ENCODE measurements at regions not wholly inside any gene's neighbourhood (a gene's known extent, or its start where the extent isn't known, plus 50 kb on each side); places are given as distances from the start of the nearest gene placed in this dataset.
"Not testable (repeated sequence)": the region's sequence is repeated elsewhere in the genome, so short reads cannot be mapped to it uniquely, and the experiment has no call there.

- no peak for DNase-seq (ENCODE audit: low read depth)
These were observed 206.1 kb upstream of the PRDM1 start for GRCh38 chr6:105880030-105880492.

DNA sequence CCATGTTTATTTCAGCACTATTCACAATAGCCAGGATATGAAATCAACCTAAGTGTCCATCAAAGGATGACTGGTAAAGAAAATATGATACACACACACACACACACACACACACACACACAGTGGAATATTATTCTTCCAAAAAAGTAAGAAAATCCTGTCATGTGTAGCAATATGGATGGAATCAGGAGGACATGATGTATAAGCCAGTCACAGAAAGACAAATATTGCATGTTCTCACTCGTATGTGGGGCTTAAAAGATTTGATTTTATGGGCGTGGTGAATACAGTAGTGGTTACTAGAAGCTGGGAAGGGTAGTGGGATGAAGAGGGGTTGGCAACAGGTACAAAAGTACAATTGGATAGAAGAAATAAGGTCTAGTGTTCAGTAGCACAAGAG lies 207.0 kb upstream of the PRDM1 start:
- DNase-seq (ENCODE audit: low read depth) = no peak

- no peak for DNase-seq (ENCODE audit: low read depth)
These were observed 210.0 kb upstream of the PRDM1 start for GRCh38 chr6:105875974-105876640.

GRCh38 chr6:105874835-105875626 lies 211.1 kb upstream of the PRDM1 start:
- no peak for DNase-seq (ENCODE audit: low read depth)

GRCh38 chr6:105873799-105874198 lies 212.3 kb upstream of the PRDM1 start:
- DNase-seq (ENCODE audit: low read depth) = no peak

DNA sequence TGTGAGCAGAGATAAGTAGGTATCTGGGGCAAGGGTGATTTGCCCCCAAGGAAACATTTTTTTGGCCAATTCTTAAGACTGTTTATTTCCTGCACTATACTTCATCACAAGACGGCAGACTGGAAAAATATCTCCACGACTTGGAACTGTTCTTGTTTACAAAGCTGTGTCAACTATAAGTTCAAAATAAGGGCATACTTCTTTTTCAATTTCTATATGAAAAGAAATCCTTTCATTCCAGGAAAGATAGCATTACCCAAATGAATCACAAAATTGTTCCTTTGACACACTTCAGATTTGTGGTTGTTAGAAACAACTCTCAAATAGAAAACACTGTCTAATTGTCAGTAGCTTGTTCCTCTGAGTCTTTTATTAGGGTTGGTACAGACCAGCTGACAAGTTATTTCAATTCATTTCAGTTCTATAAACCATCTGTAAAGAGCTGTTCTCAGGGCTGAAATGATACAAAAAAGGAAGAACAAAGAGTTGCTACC lies 212.9 kb upstream of the PRDM1 start:
- DNase-seq (ENCODE audit: low read depth) = no peak

DNA sequence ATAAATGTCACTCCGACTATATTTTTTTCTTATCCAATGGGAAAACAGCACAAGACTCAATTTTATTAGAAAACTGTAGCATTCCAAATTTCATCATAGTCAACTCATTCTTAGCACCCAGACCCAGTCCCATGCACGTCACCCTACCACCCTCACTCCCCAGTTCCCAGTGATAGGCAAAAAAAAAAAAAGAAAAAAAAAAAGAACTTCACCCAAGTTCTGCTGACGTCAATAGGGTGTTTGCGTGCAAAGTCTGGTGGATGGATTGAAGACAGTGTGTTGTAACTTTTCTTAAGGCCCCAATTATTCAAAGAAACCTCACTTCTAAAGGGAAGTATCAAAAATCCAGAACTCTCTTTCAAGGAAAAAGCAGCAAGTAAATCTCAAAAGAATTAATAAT lies 213.9 kb upstream of the PRDM1 start:
- no peak for DNase-seq (ENCODE audit: low read depth)

DNA sequence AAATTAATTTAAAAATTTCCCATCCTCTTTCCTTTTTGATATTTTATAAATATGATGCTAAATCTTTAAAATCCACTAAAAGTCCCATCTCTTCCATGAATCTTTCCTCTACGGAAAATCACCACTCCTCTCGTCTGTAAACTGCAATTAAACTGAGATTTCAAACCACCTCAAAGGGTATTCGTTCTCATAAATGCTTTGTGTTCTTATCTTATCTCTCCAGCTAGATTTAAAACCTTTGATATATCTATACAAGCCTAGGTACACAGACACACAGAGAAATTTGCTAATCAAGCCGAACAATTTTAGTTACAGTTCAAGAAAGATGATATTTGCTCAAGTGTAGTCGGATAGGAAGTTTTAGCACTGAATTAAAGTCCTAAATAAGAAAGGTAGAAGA lies 214.6 kb upstream of the PRDM1 start:
- DNase-seq (ENCODE audit: low read depth) = no peak

DNA sequence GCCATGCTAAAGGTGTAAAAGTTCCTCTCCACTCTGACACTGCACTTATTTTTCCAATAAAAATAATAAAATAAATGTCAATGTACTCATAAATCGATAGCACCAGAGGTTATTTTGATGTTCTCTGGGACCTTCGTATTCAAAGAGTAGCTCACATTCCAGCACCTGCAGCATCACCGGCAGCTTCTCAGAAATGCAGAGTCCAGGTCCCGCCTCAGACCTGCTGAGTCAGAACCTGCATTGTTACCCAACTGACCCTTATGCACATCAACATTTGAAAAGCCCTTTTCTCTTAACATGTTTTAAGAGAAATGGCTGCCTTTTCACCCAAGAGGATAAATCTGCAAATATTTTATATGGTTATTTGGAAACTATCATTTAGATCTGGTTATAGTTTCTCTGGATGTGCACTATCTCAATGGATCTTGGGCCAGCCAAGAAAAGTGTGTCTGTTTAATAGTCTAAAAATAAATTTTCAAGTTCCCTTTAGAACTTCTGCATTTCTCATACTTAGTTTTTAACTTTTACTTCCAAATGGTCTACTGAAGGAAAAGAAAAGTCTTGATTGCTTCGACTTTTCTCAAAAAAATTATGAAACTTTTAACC lies 216.2 kb upstream of the PRDM1 start:
- DNase-seq (ENCODE audit: low read depth) = no peak

GRCh38 chr6:105868823-105869460 lies 217.2 kb upstream of the PRDM1 start:
- DNase-seq (ENCODE audit: low read depth) = no peak

DNA sequence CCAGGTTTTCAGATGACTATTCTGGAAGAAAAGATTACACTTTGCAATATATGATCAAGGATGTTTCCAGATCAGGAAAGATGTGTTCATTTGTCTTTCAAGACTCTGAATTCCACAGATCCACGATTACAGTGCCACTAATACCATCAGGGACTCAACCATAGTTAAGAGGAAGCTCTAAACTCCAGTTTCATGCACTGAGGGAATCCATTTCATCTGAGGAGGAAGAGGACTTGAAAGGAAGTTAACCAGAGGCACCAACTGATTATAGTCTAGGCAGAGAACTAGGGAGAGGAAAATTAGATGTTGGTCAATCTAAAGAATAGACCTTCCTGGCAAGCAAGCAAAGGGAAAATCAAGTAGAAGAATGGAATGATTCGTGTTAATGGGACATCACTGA lies 218.3 kb upstream of the PRDM1 start:
- no peak for DNase-seq (ENCODE audit: low read depth)

DNA sequence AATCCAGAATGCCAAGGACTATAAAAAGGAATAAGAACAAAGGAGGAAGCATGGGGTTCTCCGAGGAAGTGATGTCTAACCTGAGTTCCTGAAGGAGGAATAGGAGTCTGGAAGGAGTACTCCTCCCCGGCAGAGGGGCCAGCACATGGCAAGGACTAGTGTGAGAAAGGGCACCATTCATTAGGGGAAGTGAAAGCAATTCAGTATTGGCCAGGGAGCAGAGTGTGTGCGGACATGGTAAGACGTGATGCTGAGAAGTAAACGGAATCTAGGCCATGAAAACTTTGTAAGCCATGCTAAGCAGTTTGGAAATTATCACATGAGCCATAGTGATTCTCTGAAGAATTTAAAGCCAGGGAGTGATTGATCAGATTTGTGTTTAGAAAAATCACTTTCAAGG lies 218.9 kb upstream of the PRDM1 start:
- DNase-seq (ENCODE audit: low read depth) = no peak

GRCh38 chr6:105862936-105863607 lies 223.1 kb upstream of the PRDM1 start:
- no peak for DNase-seq (ENCODE audit: low read depth)

- DNase-seq (ENCODE audit: low read depth) = not testable (repeated sequence)
These were observed 225.2 kb upstream of the PRDM1 start for GRCh38 chr6:105860927-105861326.

DNA sequence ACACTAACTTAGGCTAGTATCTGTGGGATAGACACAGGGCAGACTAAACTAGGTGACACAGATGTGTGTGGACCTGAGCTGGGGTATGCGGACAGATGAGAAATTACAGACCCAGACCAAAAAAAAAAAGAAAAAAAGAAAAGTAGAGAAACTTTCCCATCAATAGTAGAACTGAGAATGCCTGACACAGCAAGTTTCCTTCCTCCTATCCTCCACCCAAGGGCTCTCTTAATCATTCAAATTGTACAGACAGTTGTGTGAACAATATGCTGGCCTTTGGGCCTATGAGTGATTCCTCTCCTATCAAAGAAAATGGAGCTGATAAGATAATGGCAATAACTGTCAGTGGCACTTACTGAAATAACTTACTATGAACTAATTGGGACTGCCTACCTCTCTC lies 226.7 kb upstream of the PRDM1 start:
- no peak for DNase-seq (ENCODE audit: low read depth)

GRCh38 chr6:105858639-105859038 lies 227.5 kb upstream of the PRDM1 start:
- not testable (repeated sequence) for DNase-seq (ENCODE audit: low read depth)

DNA sequence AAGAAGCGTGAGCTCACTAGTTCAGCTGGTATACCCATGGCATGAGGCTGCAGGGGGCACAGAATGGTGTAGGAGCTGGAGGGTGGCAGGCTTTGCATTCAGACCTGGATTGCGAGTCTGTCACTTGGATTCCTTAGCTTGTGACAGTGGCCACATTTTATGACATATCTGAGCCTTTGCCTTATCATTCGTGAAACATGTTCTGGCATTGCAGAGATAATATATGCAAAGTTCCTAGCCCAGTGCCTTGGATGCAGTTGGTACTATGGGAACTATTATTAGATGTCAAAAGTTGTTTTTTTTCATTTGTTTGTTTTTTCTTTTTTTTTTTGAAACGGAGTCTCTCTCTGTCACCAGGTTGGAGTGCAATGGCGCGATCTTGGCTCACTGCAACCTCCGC lies 230.7 kb upstream of the PRDM1 start:
- no peak for DNase-seq (ENCODE audit: low read depth)

DNA sequence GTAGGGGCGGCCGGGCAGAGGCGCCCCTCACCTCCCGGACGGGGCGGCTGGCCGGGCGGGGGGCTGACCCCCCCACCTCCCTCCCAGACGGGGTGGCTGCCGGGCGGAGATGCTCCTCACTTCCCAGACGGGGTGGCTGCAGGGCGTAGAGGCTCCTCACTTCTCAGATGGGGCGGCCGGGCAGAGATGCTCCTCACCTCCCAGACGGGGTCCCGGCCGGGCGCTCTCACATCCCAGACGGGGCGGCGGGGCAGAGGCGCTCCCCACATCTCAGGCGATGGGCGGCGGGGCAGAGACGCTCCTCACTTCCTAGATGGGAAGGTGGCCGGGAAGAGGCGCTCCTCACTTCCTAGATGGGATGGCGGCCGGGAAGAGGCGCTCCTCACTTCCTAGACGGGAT lies 232.2 kb upstream of the PRDM1 start:
- DNase-seq (ENCODE audit: low read depth) = not testable (repeated sequence)

- DNase-seq (ENCODE audit: low read depth) = no peak
These were observed 234.5 kb upstream of the PRDM1 start for GRCh38 chr6:105851606-105852005.

DNA sequence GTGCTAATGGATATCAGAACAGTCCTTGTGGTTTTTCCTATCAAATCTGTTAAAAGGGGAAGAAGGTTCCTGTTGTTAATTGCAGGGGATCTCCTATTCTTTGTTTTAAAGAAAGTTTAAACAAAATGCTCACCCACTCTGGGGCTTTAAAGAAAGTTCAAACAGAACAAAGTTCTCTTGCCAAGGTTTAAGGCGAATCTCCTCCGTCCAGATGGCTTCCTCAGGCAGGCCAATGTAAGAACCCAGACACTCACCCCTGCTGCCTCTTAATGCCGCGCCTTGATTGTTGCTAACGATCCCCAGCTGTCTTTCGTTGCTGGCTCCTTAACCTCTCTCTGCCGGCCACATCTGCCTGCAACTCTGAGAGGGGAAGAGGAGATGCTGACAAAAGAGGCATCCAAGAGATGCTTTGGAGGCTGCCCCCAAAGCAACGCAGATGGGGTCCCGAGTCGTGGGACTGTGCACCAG lies 235.0 kb upstream of the PRDM1 start:
- DNase-seq (ENCODE audit: low read depth) = no peak

GRCh38 chr6:105850261-105851112 lies 235.6 kb upstream of the PRDM1 start:
- DNase-seq (ENCODE audit: low read depth) = no peak

Data from stimulated activated CD8-positive, alpha-beta memory T cell treated with anti-CD3 and anti-CD28 coated beads, Interleukin-15, amount 100 ng/mL, for 24 hours (primary cell).